ENCODE measurements at regions not wholly inside any gene's neighbourhood (a gene's known extent, or its start where the extent isn't known, plus 50 kb on each side); places are given as distances from the start of the nearest gene placed in this dataset.

DNA sequence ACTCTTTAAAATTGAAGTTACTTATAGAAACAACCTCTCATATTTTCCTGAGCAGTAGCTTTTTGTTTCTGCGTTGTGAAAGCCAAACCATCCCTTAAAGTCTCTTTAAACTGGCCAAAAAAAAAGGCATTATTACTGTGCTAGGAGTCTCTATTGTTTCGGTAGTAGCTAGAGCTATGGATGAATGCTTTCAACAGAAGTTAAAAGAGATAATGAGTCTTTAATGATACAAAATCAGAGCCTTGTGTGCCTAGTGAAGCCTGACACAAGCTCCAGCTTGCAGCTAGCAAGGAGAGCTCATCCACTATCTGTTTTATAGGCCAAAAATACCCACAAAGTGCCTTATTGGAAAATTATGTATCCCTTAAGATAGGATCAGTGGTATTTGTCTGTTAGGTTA lies 360.4 kb upstream of the CDIN1 start:
- DNase-seq (ENCODE audit: low read depth): no peak
- in situ Hi-C loops (cut with HindIII; ENCODE audit: low sequenced_read_pairs): no loop called here
- TF ChIP-seq, protein P1, sequence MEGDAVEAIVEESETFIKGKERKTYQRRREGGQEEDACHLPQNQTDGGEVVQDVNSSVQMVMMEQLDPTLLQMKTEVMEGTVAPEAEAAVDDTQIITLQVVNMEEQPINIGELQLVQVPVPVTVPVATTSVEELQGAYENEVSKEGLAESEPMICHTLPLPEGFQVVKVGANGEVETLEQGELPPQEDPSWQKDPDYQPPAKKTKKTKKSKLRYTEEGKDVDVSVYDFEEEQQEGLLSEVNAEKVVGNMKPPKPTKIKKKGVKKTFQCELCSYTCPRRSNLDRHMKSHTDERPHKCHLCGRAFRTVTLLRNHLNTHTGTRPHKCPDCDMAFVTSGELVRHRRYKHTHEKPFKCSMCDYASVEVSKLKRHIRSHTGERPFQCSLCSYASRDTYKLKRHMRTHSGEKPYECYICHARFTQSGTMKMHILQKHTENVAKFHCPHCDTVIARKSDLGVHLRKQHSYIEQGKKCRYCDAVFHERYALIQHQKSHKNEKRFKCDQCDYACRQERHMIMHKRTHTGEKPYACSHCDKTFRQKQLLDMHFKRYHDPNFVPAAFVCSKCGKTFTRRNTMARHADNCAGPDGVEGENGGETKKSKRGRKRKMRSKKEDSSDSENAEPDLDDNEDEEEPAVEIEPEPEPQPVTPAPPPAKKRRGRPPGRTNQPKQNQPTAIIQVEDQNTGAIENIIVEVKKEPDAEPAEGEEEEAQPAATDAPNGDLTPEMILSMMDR (IDR thresholded peaks at IDR 0.05; ENCODE audit: low read depth, low read length, missing control alignments): no peak
- no peak overlapping the region for H3K4me3 ChIP-seq (ENCODE audit: low read depth, low read length)

DNA sequence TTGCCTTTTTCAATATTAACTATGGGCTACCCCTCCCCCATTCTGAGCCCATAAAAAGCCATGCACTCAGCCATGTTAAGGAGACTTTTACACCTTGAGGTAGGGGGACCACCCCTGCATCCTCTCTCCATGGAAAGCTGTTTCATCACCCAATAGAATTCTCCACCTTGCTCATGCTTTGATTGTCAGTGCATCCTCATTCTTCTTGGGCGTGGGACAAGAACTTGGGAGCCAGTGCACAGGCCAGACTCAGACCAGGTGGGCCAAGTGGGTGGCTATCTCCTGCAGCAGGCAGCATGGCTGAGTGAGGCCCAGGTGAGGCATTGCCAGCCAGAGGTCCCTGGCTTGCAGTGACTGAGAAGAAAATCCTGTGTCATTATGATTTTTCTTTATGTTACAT lies 357.4 kb upstream of the CDIN1 start:
- no peak for DNase-seq (ENCODE audit: low read depth)
- no peak overlapping the region for H3K4me3 ChIP-seq (ENCODE audit: low read depth, low read length)
- TF ChIP-seq, protein P1 (IDR thresholded peaks at IDR 0.05; ENCODE audit: low read depth, low read length, missing control alignments): no peak
- in situ Hi-C loops (cut with HindIII; ENCODE audit: low sequenced_read_pairs): no loop called here

DNA sequence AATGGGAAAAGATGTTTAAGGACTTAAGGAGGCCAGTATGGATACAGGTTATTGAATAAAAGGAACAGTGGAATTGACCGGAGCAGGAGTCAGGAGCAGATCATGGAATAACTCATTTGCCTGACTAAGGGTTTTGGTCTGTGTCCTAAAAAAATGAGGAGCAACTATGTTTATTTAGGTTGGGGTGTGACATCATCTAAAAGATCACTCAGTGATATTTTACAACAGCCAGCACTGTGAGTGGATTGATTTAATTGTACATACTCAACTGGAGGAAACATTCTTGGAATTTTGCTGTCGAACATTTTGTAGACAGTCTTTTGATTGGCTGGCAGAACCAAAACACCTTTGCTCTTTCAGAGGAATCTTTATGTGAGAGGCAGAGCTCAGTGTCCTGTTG lies 348.6 kb upstream of the CDIN1 start:
- no peak overlapping the region for H3K4me3 ChIP-seq (ENCODE audit: low read depth, low read length)
- no peak for DNase-seq (ENCODE audit: low read depth)
- in situ Hi-C loops (cut with HindIII; ENCODE audit: low sequenced_read_pairs): no loop called here
- TF ChIP-seq, protein P1 (IDR thresholded peaks at IDR 0.05; ENCODE audit: low read depth, low read length, missing control alignments): no peak

DNA sequence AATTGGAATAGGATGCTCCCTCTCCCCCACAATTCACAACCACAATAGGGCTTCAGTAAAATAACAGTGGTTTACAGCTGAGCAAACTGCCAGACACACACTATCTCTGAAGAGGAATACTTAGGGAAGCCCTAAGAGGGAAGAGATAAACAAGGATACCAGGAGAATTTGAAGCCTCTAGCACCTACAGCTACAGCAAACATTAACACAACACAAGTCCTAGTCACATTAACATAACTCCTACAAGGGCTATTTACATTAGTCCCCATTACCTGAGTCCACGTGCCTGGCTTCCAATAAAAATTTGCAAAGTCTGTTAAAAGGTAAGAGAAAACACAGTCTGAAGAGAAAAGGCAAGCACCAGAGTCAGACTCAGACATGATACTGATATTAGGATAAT lies 346.9 kb upstream of the CDIN1 start:
- in situ Hi-C loops (cut with HindIII; ENCODE audit: low sequenced_read_pairs): no loop called here
- DNase-seq (ENCODE audit: low read depth): no peak
- no peak overlapping the region for H3K4me3 ChIP-seq (ENCODE audit: low read depth, low read length)
- TF ChIP-seq, protein P1 (IDR thresholded peaks at IDR 0.05; ENCODE audit: low read depth, low read length, missing control alignments): no peak

DNA sequence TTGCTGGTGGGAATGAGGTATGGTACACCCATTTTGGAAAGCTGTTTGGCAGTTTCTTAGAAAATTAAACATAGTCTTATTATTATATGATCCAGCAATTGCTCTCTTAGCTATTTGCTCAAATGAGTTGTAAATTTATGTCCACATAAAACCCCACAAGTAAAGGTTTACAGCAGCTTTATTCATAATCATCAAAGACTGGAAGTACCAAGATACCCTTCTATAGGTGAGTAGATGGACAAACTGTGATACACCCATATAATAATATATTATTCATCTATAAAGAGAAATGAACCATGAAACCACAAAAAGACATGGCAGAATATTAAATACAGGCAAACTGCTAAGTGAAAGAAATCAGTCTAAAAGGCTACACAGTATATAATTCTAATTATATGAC lies 344.7 kb upstream of the CDIN1 start:
- TF ChIP-seq, protein P1 (IDR thresholded peaks at IDR 0.05; ENCODE audit: low read depth, low read length, missing control alignments): no peak
- in situ Hi-C loops (cut with HindIII; ENCODE audit: low sequenced_read_pairs): no loop called here
- H3K4me3 ChIP-seq (ENCODE audit: low read depth, low read length): no peak overlapping the region
- DNase-seq (ENCODE audit: low read depth): no peak

DNA sequence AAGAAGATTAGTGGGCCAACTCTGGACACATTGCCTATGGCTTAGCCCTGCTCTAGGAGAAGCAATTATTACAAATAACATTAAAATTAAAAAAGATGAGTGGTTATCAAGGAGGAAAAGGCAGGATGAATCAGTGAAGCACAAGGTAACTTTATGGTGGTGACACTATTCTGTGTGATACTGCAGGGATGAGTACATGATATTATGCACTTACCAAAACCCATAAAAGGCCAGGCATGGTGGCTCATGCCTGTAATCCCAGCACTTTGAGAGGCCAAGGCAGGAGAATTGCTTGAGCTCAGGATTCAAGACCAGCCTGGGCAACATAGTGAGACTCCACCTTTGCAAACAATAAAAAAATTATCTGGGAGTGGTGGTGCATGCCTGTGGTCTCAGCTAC lies 344.3 kb upstream of the CDIN1 start:
- no peak for DNase-seq (ENCODE audit: low read depth)
- TF ChIP-seq, protein P1 (IDR thresholded peaks at IDR 0.05; ENCODE audit: low read depth, low read length, missing control alignments): no peak
- in situ Hi-C loops (cut with HindIII; ENCODE audit: low sequenced_read_pairs): no loop called here
- H3K4me3 ChIP-seq (ENCODE audit: low read depth, low read length): no peak overlapping the region

DNA sequence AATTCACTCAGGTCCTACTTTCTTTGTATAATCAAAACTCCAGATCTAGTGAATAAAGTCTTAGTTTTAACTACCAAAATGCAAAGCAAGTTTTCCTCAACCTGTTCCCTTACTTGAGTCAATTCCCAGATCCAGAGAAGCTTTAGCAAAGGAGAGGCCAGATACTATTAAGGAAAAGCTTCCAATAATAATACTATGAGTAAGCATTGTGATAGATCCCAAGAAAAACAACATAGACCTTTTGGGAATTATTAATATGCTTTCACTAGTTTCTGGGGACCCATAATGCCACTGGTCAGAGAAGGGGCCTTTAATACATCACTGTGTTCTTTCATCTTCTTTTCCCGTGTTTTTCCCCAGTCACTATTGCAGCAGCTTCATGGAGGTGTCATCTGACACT lies 339.9 kb upstream of the CDIN1 start:
- H3K4me3 ChIP-seq (ENCODE audit: low read depth, low read length): no peak overlapping the region
- TF ChIP-seq, protein P1 (IDR thresholded peaks at IDR 0.05; ENCODE audit: low read depth, low read length, missing control alignments): no peak
- no peak for DNase-seq (ENCODE audit: low read depth)
- in situ Hi-C loops (cut with HindIII; ENCODE audit: low sequenced_read_pairs): no loop called here
